GM23338 (cell line): ENCODE measurements at regions not wholly inside any gene's neighbourhood (a gene's known extent, or its start where the extent isn't known, plus 50 kb on each side); places are given as distances from the start of the nearest gene placed in this dataset.

Experiments
- CREB1 ChIP-seq: fragments of 250-450 bp; sonication (Bioruptor Pico); IDR thresholded peaks from 2 replicates; pipeline ENCODE4 v1.5.0; 2020; ENCODE audit warnings: low read depth, mild to moderate bottlenecking, moderate library complexity
- CTCF ChIP-seq, 2 experiments: fragments of 200-600 bp in 1 of 2; sonication (generic) in 1 of 2; conservative IDR thresholded peaks; 2 replicates each; pipeline versions ENCODE4 v1.5.1 to v1.6.1; 2016 to 2017; ENCODE audit warnings: antibody characterized with exemption in 2 of 2, low read depth in 2 of 2, mild to moderate bottlenecking in 2 of 2, moderate library complexity in 1 of 2
- EZH2 ChIP-seq: fragments of 200-600 bp; sonication (generic); IDR thresholded peaks from one replicate; pipeline ENCODE4 v1.8.0; 2017; ENCODE audit warnings: antibody characterized with exemption, mild to moderate bottlenecking, low read depth; ENCODE audit not compliant: unreplicated experiment
- EZH2phosphoT487 ChIP-seq: fragments of 200-600 bp; sonication (generic); IDR thresholded peaks from one replicate; pipeline ENCODE4 v1.8.1; 2018; ENCODE audit warnings: antibody characterized with exemption; ENCODE audit not compliant: unreplicated experiment
- JUNB ChIP-seq: IDR thresholded peaks from one replicate; pipeline ENCODE4 v1.6.1; 2016; ENCODE audit warnings: antibody characterized with exemption; ENCODE audit not compliant: unreplicated experiment
- POLR2AphosphoS5 ChIP-seq: IDR thresholded peaks from 2 replicates; pipeline ENCODE4 v1.6.1; 2016; ENCODE audit warnings: antibody characterized with exemption, low read depth

- TF ChIP-seq CTCF (conservative IDR thresholded peaks at IDR 0.05; ENCODE audit: low read depth in 2 of 2) (no peak), POLR2AphosphoS5 (no peak), CREB1 (CRISPR knock-in tag) (no peak), EZH2phosphoT487 (no peak), EZH2 (no peak), JUNB (no peak)
Measured at GRCh38 chr6:124879992-124880355, 82.3 kb upstream of the RNF217 start.
